Cardiac muscle cell (in vitro differentiated cells and primary cell): ENCODE measurements at regions not wholly inside any gene's neighbourhood (a gene's known extent, or its start where the extent isn't known, plus 50 kb on each side); places are given as distances from the start of the nearest gene placed in this dataset.
"Not testable (repeated sequence)": the region's sequence is repeated elsewhere in the genome, so short reads cannot be mapped to it uniquely, and the experiment has no call there.

Source experiments
- DNase-seq, 2 donors: peaks; one replicate each; pipeline versions ENCODE4 v3.0.0 to v3.0.0-alpha.2; 2010 to 2017; ENCODE audit warnings: low read depth in 1 of 2, low spot score in 1 of 2
- H3K27ac ChIP-seq: fragments of 200-600 bp; sonication (generic); 2 replicates; pipeline ENCODE4 v1.5.1; 2016
- H3K27me3 ChIP-seq: fragments of 200-600 bp; sonication (generic); 2 replicates; pipeline ENCODE4 v1.6.0; 2016; ENCODE audit warnings: control low read depth
- H3K36me3 ChIP-seq: fragments of 200-600 bp; sonication (generic); 2 replicates; pipeline ENCODE4 v1.5.1; 2016; ENCODE audit warnings: control low read depth
- H3K4me1 ChIP-seq: fragments of 200-600 bp; sonication (generic); 2 replicates; pipeline ENCODE4 v1.8.1; 2017; ENCODE audit warnings: low read depth, mild to moderate bottlenecking, mixed run types
- H3K4me3 ChIP-seq: fragments of 200-600 bp; sonication (generic); 2 replicates; pipeline ENCODE4 v1.5.1; 2016; ENCODE audit warnings: mild to moderate bottlenecking
- H3K9me3 ChIP-seq: fragments of 200-600 bp; sonication (generic); 2 replicates; pipeline ENCODE4 v1.5.1; 2017; ENCODE audit warnings: low read depth, mild to moderate bottlenecking, control low read depth
- TF ChIP-seq, protein P1 (sequence below): IDR thresholded peaks from 2 replicates; pipeline ENCODE4 v1.5.1; 2012; ENCODE audit warnings: low read depth, mild to moderate bottlenecking, low read length

DNA sequence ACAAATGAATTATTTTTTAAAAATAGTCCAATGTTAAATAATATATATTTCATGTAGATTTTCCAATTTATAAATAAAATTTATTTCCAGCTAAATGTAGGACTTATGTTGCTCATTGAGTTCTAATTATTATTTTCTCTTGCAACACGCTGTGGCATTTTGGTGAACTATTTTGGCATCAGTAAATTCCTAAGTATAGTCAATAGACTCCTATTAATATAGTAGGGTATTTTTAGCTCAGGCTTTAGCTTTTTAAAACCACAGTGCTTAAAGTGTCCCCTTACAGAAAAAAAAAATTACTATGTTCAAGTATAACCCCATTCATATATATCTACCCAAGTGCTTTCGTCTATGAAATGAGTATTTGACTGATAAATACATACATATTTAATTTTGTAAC lies 919.2 kb upstream of the SOX9 start:
- no peak overlapping the region for H3K4me3 ChIP-seq
- H3K36me3 ChIP-seq = no peaks in the 10 kb centered on the region
- no peaks in the 10 kb centered on the region for H3K4me1 ChIP-seq
- H3K27ac ChIP-seq = no peak overlapping the region
- no peaks in the 10 kb centered on the region for H3K9me3 ChIP-seq
- no peak for DNase-seq
- TF ChIP-seq, protein P1, sequence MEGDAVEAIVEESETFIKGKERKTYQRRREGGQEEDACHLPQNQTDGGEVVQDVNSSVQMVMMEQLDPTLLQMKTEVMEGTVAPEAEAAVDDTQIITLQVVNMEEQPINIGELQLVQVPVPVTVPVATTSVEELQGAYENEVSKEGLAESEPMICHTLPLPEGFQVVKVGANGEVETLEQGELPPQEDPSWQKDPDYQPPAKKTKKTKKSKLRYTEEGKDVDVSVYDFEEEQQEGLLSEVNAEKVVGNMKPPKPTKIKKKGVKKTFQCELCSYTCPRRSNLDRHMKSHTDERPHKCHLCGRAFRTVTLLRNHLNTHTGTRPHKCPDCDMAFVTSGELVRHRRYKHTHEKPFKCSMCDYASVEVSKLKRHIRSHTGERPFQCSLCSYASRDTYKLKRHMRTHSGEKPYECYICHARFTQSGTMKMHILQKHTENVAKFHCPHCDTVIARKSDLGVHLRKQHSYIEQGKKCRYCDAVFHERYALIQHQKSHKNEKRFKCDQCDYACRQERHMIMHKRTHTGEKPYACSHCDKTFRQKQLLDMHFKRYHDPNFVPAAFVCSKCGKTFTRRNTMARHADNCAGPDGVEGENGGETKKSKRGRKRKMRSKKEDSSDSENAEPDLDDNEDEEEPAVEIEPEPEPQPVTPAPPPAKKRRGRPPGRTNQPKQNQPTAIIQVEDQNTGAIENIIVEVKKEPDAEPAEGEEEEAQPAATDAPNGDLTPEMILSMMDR = no peak
- H3K27me3 ChIP-seq = no peaks in the 10 kb centered on the region

GRCh38 chr17:71202449-71202848 lies 918.4 kb upstream of the SOX9 start:
- TF ChIP-seq, protein P1 = no peak
- Histone ChIP-seq H3K27ac (no peak overlapping the region), H3K27me3 (no peaks in the 10 kb centered on the region), H3K4me3 (no peak overlapping the region), H3K4me1 (no peaks in the 10 kb centered on the region), H3K36me3 (no peaks in the 10 kb centered on the region), H3K9me3 (no peaks in the 10 kb centered on the region)
- no peak for DNase-seq

DNA sequence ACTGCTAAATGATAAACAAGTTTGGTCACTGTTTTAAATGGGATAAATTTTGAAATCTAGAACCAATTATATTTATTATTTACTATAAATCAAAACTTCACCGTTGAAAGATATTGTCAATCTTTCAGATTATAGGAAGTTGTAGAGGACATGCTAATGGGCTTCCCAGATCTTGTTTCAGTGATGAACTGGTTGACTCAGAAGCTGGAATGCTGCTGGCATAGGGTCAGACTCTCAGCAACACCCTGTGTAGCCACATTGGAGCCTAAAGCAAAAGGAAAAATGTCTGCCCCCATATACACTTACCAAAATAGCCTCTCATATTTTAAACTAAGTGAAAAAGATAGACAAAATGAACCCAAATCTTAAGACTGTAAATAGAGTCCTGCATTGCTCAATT lies 916.9 kb upstream of the SOX9 start:
- Histone ChIP-seq H3K27me3 (no peaks in the 10 kb centered on the region), H3K36me3 (no peaks in the 10 kb centered on the region), H3K9me3 (no peaks in the 10 kb centered on the region), H3K4me1 (no peaks in the 10 kb centered on the region), H3K4me3 (no peak overlapping the region), H3K27ac (no peak overlapping the region)
- TF ChIP-seq, protein P1 = no peak
- DNase-seq = no peak

DNA sequence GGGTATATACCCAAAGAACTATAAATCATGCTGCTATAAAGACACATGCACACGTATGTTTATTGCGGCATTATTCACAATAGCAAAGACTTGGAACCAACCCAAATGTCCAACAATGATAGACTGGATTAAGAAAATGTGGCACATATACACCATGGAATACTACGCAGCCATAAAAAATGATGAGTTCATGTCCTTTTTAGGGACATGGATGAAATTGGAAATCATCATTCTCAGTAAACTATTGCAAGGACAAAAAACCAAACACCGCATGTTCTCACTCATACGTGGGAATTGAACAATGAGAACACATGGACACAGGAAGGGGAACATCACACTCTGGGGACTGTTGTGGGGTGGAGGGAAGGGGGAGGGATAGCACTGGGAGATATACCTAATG lies 914.9 kb upstream of the SOX9 start:
- H3K4me1 ChIP-seq, H3K4me3 ChIP-seq, H3K27me3 ChIP-seq, DNase-seq, H3K27ac ChIP-seq, H3K36me3 ChIP-seq, H3K9me3 ChIP-seq: not testable (repeated sequence)

GRCh38 chr17:71208111-71208704 lies 912.6 kb upstream of the SOX9 start:
- TF ChIP-seq, protein P1 = no peak
- no peaks in the 10 kb centered on the region for H3K36me3 ChIP-seq
- peak in 1 of 2 donors; percentile 9 for DNase-seq

DNA sequence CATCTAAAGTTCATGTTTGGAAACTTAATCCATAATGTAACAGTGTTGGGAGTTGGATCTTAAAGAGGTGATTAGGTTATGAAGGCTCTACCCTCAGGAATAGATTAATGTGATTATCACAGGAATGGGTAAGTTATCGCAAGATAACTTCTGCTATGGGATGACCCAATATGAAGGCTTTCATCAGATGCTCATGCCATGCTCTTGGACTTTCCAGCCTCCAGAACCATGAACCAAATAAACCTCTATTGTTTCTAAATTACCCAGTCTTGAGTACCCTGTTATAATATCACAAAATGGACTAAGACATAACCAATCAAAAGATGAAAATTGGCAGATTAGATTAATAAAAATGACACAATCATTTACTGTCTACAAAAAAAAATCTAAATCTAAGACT lies 906.9 kb upstream of the SOX9 start:
- Histone ChIP-seq H3K9me3 (no peaks in the 10 kb centered on the region), H3K4me3 (no peak overlapping the region), H3K27me3 (no peaks in the 10 kb centered on the region), H3K36me3 (no peaks in the 10 kb centered on the region), H3K4me1 (no peaks in the 10 kb centered on the region), H3K27ac (no peak overlapping the region)
- DNase-seq = no peak
- TF ChIP-seq, protein P1 = no peak

More at GRCh38 chr17:71208111-71208704, 912.6 kb upstream of the SOX9 start:
- Histone ChIP-seq H3K27me3 (no peaks in the 10 kb centered on the region), H3K4me1 (no peaks in the 10 kb centered on the region), H3K9me3 (no peaks in the 10 kb centered on the region), H3K4me3 (no peak overlapping the region), H3K27ac (no peak overlapping the region)
